ENCODE measurements at regions not wholly inside any gene's neighbourhood (a gene's known extent, or its start where the extent isn't known, plus 50 kb on each side); places are given as distances from the start of the nearest gene placed in this dataset.

GRCh38 chr4:71185037-71185436 lies 153.8 kb upstream of the SLC4A4 start:
- Histone ChIP-seq H3K9me3 (ENCODE audit: control insufficient read depth, insufficient read depth, low read length) (no peaks in the 10 kb centered on the region), H3K9ac (ENCODE audit: low read depth, low read length) (no peak overlapping the region), H3K4me1 (ENCODE audit: insufficient read depth, low read length) (no peaks in the 10 kb centered on the region; the same call in 1 of the 2 replicates), H3K36me3 (ENCODE audit: insufficient read depth, low read length) (no peaks in the 10 kb centered on the region)

- Histone ChIP-seq H3K36me3 (ENCODE audit: insufficient read depth, low read length) (no peaks in the 10 kb centered on the region), H3K9ac (ENCODE audit: low read depth, low read length) (peak overlapping the region; percentile 88), H3K4me1 (ENCODE audit: insufficient read depth, low read length) (no peaks in the 10 kb centered on the region; the same call in 1 of the 2 replicates), H3K9me3 (ENCODE audit: control insufficient read depth, insufficient read depth, low read length) (no peaks in the 10 kb centered on the region)
Observed at GRCh38 chr4:71186257-71186565, 152.6 kb upstream of the SLC4A4 start.

GRCh38 chr4:71186566-71187403 lies 152.0 kb upstream of the SLC4A4 start:
- peak overlapping the region; percentile 88 for H3K9ac ChIP-seq (ENCODE audit: low read depth, low read length)

DNA sequence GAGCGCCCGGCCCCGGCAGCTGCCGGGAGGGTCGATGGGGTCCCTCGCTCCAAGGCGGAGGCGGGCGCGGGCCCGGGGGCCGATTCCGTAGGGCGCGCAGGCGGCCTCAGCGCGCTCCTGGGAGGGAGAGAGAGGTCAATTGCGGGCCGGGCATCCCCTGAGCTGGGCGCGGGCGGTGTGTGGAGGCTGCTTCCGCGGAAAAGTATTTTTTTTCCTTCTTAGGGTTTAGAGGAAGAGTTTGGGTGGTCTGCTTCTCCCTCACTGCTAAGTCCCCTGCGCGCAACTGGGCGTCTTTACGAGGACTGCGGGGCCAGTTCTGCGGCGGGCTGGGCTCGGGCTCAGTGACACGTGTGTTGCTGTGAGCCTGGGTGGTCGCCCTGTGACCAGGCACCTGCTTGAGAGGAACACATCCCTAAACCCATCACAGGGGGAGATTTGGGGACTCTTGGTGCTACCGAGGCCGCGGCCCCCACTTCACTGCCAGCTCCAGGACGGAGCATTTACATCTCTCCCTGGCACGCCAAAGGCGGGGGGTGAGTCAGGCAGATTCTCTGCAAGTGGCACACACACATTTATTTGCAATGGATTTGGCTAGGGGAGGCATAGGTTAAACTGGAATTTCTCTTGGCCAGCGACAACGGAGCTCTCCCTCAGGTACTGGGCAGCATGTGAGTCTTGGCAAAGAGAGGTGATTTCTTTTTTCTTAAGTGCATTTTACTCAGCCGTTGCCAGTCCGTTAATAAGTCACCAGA lies 151.2 kb upstream of the SLC4A4 start:
- peak overlapping the region; percentile 88 for H3K9ac ChIP-seq (ENCODE audit: low read depth, low read length)
- no peaks in the 10 kb centered on the region; the same call in 1 of the 2 replicates for H3K4me1 ChIP-seq (ENCODE audit: insufficient read depth, low read length)
- H3K9me3 ChIP-seq (ENCODE audit: control insufficient read depth, insufficient read depth, low read length) = no peaks in the 10 kb centered on the region
- H3K36me3 ChIP-seq (ENCODE audit: insufficient read depth, low read length) = no peaks in the 10 kb centered on the region

More at GRCh38 chr4:71186566-71187403, 152.0 kb upstream of the SLC4A4 start:
- no peaks in the 10 kb centered on the region for H3K36me3 ChIP-seq (ENCODE audit: insufficient read depth, low read length)
- no peaks in the 10 kb centered on the region for H3K9me3 ChIP-seq (ENCODE audit: control insufficient read depth, insufficient read depth, low read length)
- H3K4me1 ChIP-seq (ENCODE audit: insufficient read depth, low read length) = no peaks in the 10 kb centered on the region; the same call in 1 of the 2 replicates

DNA sequence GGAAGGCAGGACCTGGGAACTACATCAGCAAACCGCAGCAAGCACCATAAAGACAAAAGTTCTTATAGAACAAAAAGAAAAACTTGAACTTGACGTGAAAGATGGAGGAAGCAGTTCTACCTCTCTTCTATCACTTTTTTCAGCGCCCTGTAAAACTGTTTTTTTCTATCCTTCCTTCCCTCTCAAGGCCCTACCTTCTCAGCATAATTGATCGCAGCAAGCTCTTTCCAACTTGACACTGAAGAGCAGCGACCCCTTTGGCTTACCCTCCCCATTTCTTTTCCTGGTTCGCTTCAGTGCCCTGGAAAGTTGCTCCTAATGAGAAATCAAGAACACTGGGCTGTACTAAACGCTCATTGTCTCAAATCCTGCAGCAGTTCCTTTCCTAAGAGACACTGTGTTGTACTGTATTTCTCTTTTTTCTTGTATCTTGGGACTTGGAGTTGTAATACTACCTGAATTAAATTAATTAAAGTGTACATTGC lies 150.6 kb upstream of the SLC4A4 start:
- H3K4me1 ChIP-seq (ENCODE audit: insufficient read depth, low read length) = no peaks in the 10 kb centered on the region; the same call in 1 of the 2 replicates
- no peaks in the 10 kb centered on the region for H3K36me3 ChIP-seq (ENCODE audit: insufficient read depth, low read length)
- H3K9me3 ChIP-seq (ENCODE audit: control insufficient read depth, insufficient read depth, low read length) = no peaks in the 10 kb centered on the region
- H3K9ac ChIP-seq (ENCODE audit: low read depth, low read length) = peak overlapping the region; percentile 88; the same call in 1 of the 2 replicates

DNA sequence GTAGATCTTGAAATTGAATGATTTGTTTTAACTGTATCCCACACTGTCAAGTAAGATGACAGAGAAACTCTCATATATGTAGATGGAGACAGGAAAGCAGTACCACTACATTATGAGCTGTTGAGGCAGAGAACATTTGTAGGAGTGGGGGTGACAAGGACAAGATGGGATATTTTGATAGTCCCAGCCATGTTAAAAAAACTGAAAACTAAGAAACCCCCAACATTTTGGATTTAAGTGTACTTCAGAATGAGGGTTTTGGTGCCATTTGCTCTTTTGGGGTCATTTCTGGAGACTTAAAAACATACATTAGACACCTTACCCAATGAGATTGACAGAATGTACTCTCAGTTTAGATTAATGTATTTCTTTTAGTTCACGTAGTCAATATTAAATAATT lies 149.9 kb upstream of the SLC4A4 start:
- no peaks in the 10 kb centered on the region; the same call in 1 of the 2 replicates for H3K4me1 ChIP-seq (ENCODE audit: insufficient read depth, low read length)
- H3K36me3 ChIP-seq (ENCODE audit: insufficient read depth, low read length) = no peaks in the 10 kb centered on the region
- H3K9me3 ChIP-seq (ENCODE audit: control insufficient read depth, insufficient read depth, low read length) = no peaks in the 10 kb centered on the region
- no peak overlapping the region for H3K9ac ChIP-seq (ENCODE audit: low read depth, low read length)

- H3K9me3 ChIP-seq (ENCODE audit: control insufficient read depth, insufficient read depth, low read length) = no peaks in the 10 kb centered on the region
- no peak overlapping the region for H3K9ac ChIP-seq (ENCODE audit: low read depth, low read length)
- no peaks in the 10 kb centered on the region; the same call in 1 of the 2 replicates for H3K4me1 ChIP-seq (ENCODE audit: insufficient read depth, low read length)
- no peaks in the 10 kb centered on the region for H3K36me3 ChIP-seq (ENCODE audit: insufficient read depth, low read length)
Observed at GRCh38 chr4:71189471-71189870, 149.3 kb upstream of the SLC4A4 start.

GRCh38 chr4:71194454-71194853 lies 144.4 kb upstream of the SLC4A4 start:
- Histone ChIP-seq H3K9me3 (ENCODE audit: control insufficient read depth, insufficient read depth, low read length) (no peaks in the 10 kb centered on the region), H3K36me3 (ENCODE audit: insufficient read depth, low read length) (no peaks in the 10 kb centered on the region), H3K4me1 (ENCODE audit: insufficient read depth, low read length) (peaks cover 10% of the 10 kb centered on the region), H3K9ac (ENCODE audit: low read depth, low read length) (no peak overlapping the region)

DNA sequence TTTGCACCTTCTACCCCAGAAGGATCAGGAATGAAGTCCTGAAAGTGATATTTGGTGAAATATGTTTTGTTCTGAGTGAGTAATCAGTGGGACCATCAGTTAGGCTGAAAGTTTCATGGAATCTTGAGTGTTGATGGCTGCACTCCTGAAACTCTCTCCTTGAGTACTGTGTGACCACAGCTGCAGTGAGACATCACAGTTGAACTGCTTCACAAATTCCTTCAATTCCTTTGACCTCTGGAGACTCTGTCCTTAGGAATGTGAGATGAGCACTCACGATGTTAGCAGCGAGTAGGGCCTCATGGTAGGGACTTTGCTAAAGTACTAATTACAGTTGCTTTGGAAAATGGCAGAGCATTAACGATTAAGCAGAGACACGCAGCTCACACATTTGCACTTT lies 142.9 kb upstream of the SLC4A4 start:
- Histone ChIP-seq H3K4me1 (ENCODE audit: insufficient read depth, low read length) (peaks cover 10% of the 10 kb centered on the region), H3K9ac (ENCODE audit: low read depth, low read length) (no peak overlapping the region), H3K36me3 (ENCODE audit: insufficient read depth, low read length) (no peaks in the 10 kb centered on the region), H3K9me3 (ENCODE audit: control insufficient read depth, insufficient read depth, low read length) (no peaks in the 10 kb centered on the region)

GRCh38 chr4:71198958-71199357 lies 139.9 kb upstream of the SLC4A4 start:
- H3K4me1 ChIP-seq (ENCODE audit: insufficient read depth, low read length) = peaks cover 13% of the 10 kb centered on the region

GRCh38 chr4:71201057-71201456 lies 137.8 kb upstream of the SLC4A4 start:
- Histone ChIP-seq H3K36me3 (ENCODE audit: insufficient read depth, low read length) (no peaks in the 10 kb centered on the region), H3K9ac (ENCODE audit: low read depth, low read length) (no peak overlapping the region), H3K9me3 (ENCODE audit: control insufficient read depth, insufficient read depth, low read length) (no peaks in the 10 kb centered on the region), H3K4me1 (ENCODE audit: insufficient read depth, low read length) (peaks cover 9% of the 10 kb centered on the region; the same call in 1 of the 2 replicates)

More at GRCh38 chr4:71198958-71199357, 139.9 kb upstream of the SLC4A4 start:
- no peaks in the 10 kb centered on the region for H3K9me3 ChIP-seq (ENCODE audit: control insufficient read depth, insufficient read depth, low read length)
- no peak overlapping the region for H3K9ac ChIP-seq (ENCODE audit: low read depth, low read length)
- no peaks in the 10 kb centered on the region for H3K36me3 ChIP-seq (ENCODE audit: insufficient read depth, low read length)

GRCh38 chr4:71201817-71202576 lies 136.8 kb upstream of the SLC4A4 start:
- Histone ChIP-seq H3K36me3 (ENCODE audit: insufficient read depth, low read length) (no peaks in the 10 kb centered on the region), H3K4me1 (ENCODE audit: insufficient read depth, low read length) (peaks cover 4% of the 10 kb centered on the region; the same call in 1 of the 2 replicates), H3K9me3 (ENCODE audit: control insufficient read depth, insufficient read depth, low read length) (no peaks in the 10 kb centered on the region), H3K9ac (ENCODE audit: low read depth, low read length) (no peak overlapping the region)

- H3K4me1 ChIP-seq (ENCODE audit: insufficient read depth, low read length) = peaks cover 4% of the 10 kb centered on the region; the same call in 1 of the 2 replicates
- no peaks in the 10 kb centered on the region for H3K36me3 ChIP-seq (ENCODE audit: insufficient read depth, low read length)
- H3K9me3 ChIP-seq (ENCODE audit: control insufficient read depth, insufficient read depth, low read length) = no peaks in the 10 kb centered on the region
- no peak overlapping the region for H3K9ac ChIP-seq (ENCODE audit: low read depth, low read length)
Observed at GRCh38 chr4:71202705-71203104, 136.1 kb upstream of the SLC4A4 start.

- Histone ChIP-seq H3K36me3 (ENCODE audit: insufficient read depth, low read length) (no peaks in the 10 kb centered on the region), H3K9ac (ENCODE audit: low read depth, low read length) (no peak overlapping the region), H3K9me3 (ENCODE audit: control insufficient read depth, insufficient read depth, low read length) (no peaks in the 10 kb centered on the region), H3K4me1 (ENCODE audit: insufficient read depth, low read length) (peaks cover 4% of the 10 kb centered on the region; the same call in 1 of the 2 replicates)
Observed at GRCh38 chr4:71204056-71204455, 134.8 kb upstream of the SLC4A4 start.
